ENCODE measurements at regions not wholly inside any gene's neighbourhood (a gene's known extent, or its start where the extent isn't known, plus 50 kb on each side); places are given as distances from the start of the nearest gene placed in this dataset.

- Histone ChIP-seq H3K9me3 (ENCODE audit: severe bottlenecking) (peaks cover 14% of the 10 kb centered on the region), H3K27ac (ENCODE audit: poor library complexity, severe bottlenecking) (no peak overlapping the region), H3K27me3 (ENCODE audit: insufficient read depth, poor library complexity, severe bottlenecking) (peaks cover 25% of the 10 kb centered on the region), H3K4me1 (ENCODE audit: insufficient read depth, poor library complexity, severe bottlenecking) (no peaks in the 10 kb centered on the region), H3K36me3 (ENCODE audit: low read depth) (no peaks in the 10 kb centered on the region), H3K4me3 (ENCODE audit: severe bottlenecking) (no peak overlapping the region)
- TF ChIP-seq CTCF (IDR thresholded peaks at IDR 0.05; ENCODE audit: poor library complexity, severe bottlenecking) = no peak
- peak; percentile 55 for DNase-seq (ENCODE audit: low spot score)
- ATAC-seq (ENCODE audit: low read depth) = no peak
These were observed 100.2 kb downstream of the KIF26A start for GRCh38 chr14:104238424-104239184.

- Histone ChIP-seq H3K4me1 (ENCODE audit: insufficient read depth, poor library complexity, severe bottlenecking) (no peaks in the 10 kb centered on the region), H3K27me3 (ENCODE audit: insufficient read depth, poor library complexity, severe bottlenecking) (peaks cover 30% of the 10 kb centered on the region), H3K9me3 (ENCODE audit: severe bottlenecking) (peaks cover 8% of the 10 kb centered on the region), H3K27ac (ENCODE audit: poor library complexity, severe bottlenecking) (no peak overlapping the region), H3K4me3 (ENCODE audit: severe bottlenecking) (no peak overlapping the region), H3K36me3 (ENCODE audit: low read depth) (no peaks in the 10 kb centered on the region)
- ATAC-seq (ENCODE audit: low read depth) (no peak), DNase-seq (ENCODE audit: low spot score) (peak; percentile 48)
- no peak for TF ChIP-seq CTCF (IDR thresholded peaks at IDR 0.05; ENCODE audit: poor library complexity, severe bottlenecking)
These were observed 100.9 kb downstream of the KIF26A start for GRCh38 chr14:104239185-104239775.

- TF ChIP-seq CTCF (IDR thresholded peaks at IDR 0.05; ENCODE audit: poor library complexity, severe bottlenecking) = no peak
- Histone ChIP-seq H3K27me3 (ENCODE audit: insufficient read depth, poor library complexity, severe bottlenecking) (peaks cover 32% of the 10 kb centered on the region), H3K36me3 (ENCODE audit: low read depth) (no peaks in the 10 kb centered on the region), H3K4me1 (ENCODE audit: insufficient read depth, poor library complexity, severe bottlenecking) (no peaks in the 10 kb centered on the region), H3K9me3 (ENCODE audit: severe bottlenecking) (peaks cover 9% of the 10 kb centered on the region), H3K27ac (ENCODE audit: poor library complexity, severe bottlenecking) (no peak overlapping the region), H3K4me3 (ENCODE audit: severe bottlenecking) (no peak overlapping the region)
- ATAC-seq (ENCODE audit: low read depth) (no peak; the same call in 2 of the 3 replicates), DNase-seq (ENCODE audit: low spot score) (peak; percentile 35)
These were observed 101.5 kb downstream of the KIF26A start for GRCh38 chr14:104239861-104240301.

- Histone ChIP-seq H3K9me3 (ENCODE audit: severe bottlenecking) (peaks cover 9% of the 10 kb centered on the region), H3K4me3 (ENCODE audit: severe bottlenecking) (no peak overlapping the region), H3K36me3 (ENCODE audit: low read depth) (no peaks in the 10 kb centered on the region), H3K27ac (ENCODE audit: poor library complexity, severe bottlenecking) (no peak overlapping the region), H3K4me1 (ENCODE audit: insufficient read depth, poor library complexity, severe bottlenecking) (no peaks in the 10 kb centered on the region), H3K27me3 (ENCODE audit: insufficient read depth, poor library complexity, severe bottlenecking) (peaks cover 32% of the 10 kb centered on the region)
- DNase-seq (ENCODE audit: low spot score) (peak; percentile 41), ATAC-seq (ENCODE audit: low read depth) (no peak)
- TF ChIP-seq CTCF (IDR thresholded peaks at IDR 0.05; ENCODE audit: poor library complexity, severe bottlenecking) = no peak
These were observed 102.2 kb downstream of the KIF26A start for GRCh38 chr14:104240434-104241157.
